ENCODE measurements at regions not wholly inside any gene's neighbourhood (a gene's known extent, or its start where the extent isn't known, plus 50 kb on each side); places are given as distances from the start of the nearest gene placed in this dataset.

DNA sequence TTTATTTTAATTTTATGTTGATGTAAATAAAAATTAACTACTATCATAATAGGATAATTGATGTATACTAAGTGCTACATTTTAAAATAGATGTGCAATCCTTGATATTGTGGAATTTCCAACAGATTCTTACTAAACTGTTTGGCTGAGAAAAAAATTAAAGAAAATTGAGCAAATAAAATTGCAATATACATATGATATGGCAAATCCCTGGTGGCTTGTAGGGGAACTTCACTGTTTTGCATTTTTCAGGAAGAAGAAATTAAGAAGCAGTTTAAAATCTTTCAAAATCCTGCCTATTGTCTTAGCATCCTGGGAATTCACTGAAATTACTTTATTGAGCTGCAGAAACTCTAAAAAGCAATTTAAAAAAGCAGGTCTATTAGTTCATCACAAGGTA is 191.4 kb upstream of the ADGRB3 start:
- H3K27me3 ChIP-seq (ENCODE audit: control insufficient read depth in 2 of 2, insufficient read depth in 2 of 2, low read length in 2 of 2) = no peaks in the 10 kb centered on the region
- in situ Hi-C loops (cut with MboI) (no loop called here), intact Hi-C loops (cut with micrococcal nuclease) (no loop called here)
- no peak overlapping the region for H3K9ac ChIP-seq (ENCODE audit: insufficient read depth in 1 of 2, low read depth in 2 of 2, low read length in 2 of 2)
- ATAC-seq = no peak
- ChIA-PET POLR2A (no interaction called here), CTCF (ENCODE audit: low intra/inter-chr PET ratio) (no interaction called here)
- H4K20me1 ChIP-seq (replicated peaks; ENCODE audit: control insufficient read depth, insufficient read depth, low read length) = no peaks in the 10 kb centered on the region
- no peak overlapping the region for H3K4me3 ChIP-seq
- H3K4me2 ChIP-seq (ENCODE audit: insufficient read depth, low read length) = no peak overlapping the region
- H2AFZ ChIP-seq (ENCODE audit: low read depth, low read length) = no peak overlapping the region
- H3K9me1 ChIP-seq (ENCODE audit: control insufficient read depth, insufficient read depth, low read length) = no peaks in the 10 kb centered on the region
- FAIRE-seq = no peak
- TF ChIP-seq KLF10 (CRISPR knock-in tag; IDR thresholded peaks at IDR 0.05) = no peak
- TF ChIP-seq ZKSCAN1 (IDR thresholded peaks at IDR 0.05; ENCODE audit: low read depth, low read length) = no peak
- no peak for TF ChIP-seq POLR2G (IDR thresholded peaks at IDR 0.05; ENCODE audit: low read depth, low read length)
- TF ChIP-seq ZEB2 (IDR thresholded peaks at IDR 0.05) = no peak
- no peak for TF ChIP-seq PYGO2 (tag; IDR thresholded peaks at IDR 0.05)
- no peak for TF ChIP-seq HNRNPH1 (optimal IDR thresholded peaks at IDR 0.05; ENCODE audit: low read depth, low read length)
- no peak for TF ChIP-seq EP300 (IDR thresholded peaks at IDR 0.05; ENCODE audit: low read length)
- TF ChIP-seq, protein P1, sequence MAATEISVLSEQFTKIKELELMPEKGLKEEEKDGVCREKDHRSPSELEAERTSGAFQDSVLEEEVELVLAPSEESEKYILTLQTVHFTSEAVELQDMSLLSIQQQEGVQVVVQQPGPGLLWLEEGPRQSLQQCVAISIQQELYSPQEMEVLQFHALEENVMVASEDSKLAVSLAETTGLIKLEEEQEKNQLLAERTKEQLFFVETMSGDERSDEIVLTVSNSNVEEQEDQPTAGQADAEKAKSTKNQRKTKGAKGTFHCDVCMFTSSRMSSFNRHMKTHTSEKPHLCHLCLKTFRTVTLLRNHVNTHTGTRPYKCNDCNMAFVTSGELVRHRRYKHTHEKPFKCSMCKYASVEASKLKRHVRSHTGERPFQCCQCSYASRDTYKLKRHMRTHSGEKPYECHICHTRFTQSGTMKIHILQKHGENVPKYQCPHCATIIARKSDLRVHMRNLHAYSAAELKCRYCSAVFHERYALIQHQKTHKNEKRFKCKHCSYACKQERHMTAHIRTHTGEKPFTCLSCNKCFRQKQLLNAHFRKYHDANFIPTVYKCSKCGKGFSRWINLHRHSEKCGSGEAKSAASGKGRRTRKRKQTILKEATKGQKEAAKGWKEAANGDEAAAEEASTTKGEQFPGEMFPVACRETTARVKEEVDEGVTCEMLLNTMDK (IDR thresholded peaks at IDR 0.05; ENCODE audit: borderline replicate concordance, insufficient read depth, low read depth, low read length, poor library complexity, severe bottlenecking) = no peak
- no peak for TF ChIP-seq ZFPM2 (CRISPR knock-in tag; IDR thresholded peaks at IDR 0.05)
- TF ChIP-seq, protein P2, sequence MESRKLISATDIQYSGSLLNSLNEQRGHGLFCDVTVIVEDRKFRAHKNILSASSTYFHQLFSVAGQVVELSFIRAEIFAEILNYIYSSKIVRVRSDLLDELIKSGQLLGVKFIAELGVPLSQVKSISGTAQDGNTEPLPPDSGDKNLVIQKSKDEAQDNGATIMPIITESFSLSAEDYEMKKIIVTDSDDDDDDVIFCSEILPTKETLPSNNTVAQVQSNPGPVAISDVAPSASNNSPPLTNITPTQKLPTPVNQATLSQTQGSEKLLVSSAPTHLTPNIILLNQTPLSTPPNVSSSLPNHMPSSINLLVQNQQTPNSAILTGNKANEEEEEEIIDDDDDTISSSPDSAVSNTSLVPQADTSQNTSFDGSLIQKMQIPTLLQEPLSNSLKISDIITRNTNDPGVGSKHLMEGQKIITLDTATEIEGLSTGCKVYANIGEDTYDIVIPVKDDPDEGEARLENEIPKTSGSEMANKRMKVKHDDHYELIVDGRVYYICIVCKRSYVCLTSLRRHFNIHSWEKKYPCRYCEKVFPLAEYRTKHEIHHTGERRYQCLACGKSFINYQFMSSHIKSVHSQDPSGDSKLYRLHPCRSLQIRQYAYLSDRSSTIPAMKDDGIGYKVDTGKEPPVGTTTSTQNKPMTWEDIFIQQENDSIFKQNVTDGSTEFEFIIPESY (CRISPR knock-in tag; IDR thresholded peaks at IDR 0.05) = no peak
- no peak for TF ChIP-seq POLR2H (tag; IDR thresholded peaks at IDR 0.05; ENCODE audit: low read depth)
- TF ChIP-seq, protein P3, sequence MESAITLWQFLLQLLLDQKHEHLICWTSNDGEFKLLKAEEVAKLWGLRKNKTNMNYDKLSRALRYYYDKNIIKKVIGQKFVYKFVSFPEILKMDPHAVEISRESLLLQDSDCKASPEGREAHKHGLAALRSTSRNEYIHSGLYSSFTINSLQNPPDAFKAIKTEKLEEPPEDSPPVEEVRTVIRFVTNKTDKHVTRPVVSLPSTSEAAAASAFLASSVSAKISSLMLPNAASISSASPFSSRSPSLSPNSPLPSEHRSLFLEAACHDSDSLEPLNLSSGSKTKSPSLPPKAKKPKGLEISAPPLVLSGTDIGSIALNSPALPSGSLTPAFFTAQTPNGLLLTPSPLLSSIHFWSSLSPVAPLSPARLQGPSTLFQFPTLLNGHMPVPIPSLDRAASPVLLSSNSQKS (CRISPR knock-in tag; IDR thresholded peaks at IDR 0.05) = no peak
- TF ChIP-seq KAT2B (IDR thresholded peaks at IDR 0.05; ENCODE audit: low read depth, low read length) = no peak
- TF ChIP-seq ZBTB17 (CRISPR knock-in tag; IDR thresholded peaks at IDR 0.05) = no peak
- no peak for TF ChIP-seq DDX20 (tag; IDR thresholded peaks at IDR 0.05; ENCODE audit: low read depth)
- no peak for TF ChIP-seq MED1 (CRISPR knock-in tag; IDR thresholded peaks at IDR 0.05; ENCODE audit: borderline replicate concordance)
- TF ChIP-seq TEAD1 (CRISPR knock-in tag; IDR thresholded peaks at IDR 0.05) = no peak
- no peak for TF ChIP-seq HOXB6 (CRISPR knock-in tag; IDR thresholded peaks at IDR 0.05; ENCODE audit: borderline replicate concordance)
- no peaks in the 10 kb centered on the region for H3K36me3 ChIP-seq (ENCODE audit: control insufficient read depth, insufficient read depth, low read length)
- DNase-seq (ENCODE audit: extremely low read depth in 1 of 4, low spot score in 3 of 4) = no peak
- BruUV-seq (replicated peaks) = no TSS peak
- H3K27ac ChIP-seq (ENCODE audit: extremely low read depth, low read depth, low read length) = no peak overlapping the region
- no peaks in the 10 kb centered on the region for H3K4me1 ChIP-seq (replicated peaks in 1 of 2; ENCODE audit: control insufficient read depth in 2 of 2, insufficient read depth in 2 of 2, low read length in 2 of 2)
- no peaks in the 10 kb centered on the region for H3K79me2 ChIP-seq (ENCODE audit: control insufficient read depth, insufficient read depth, low read length)
- no peaks in the 10 kb centered on the region for H3K9me3 ChIP-seq (replicated peaks; ENCODE audit: control insufficient read depth, insufficient read depth, low read depth, low read length)

Data from K562 (cell line).